ENCODE measurements at regions not wholly inside any gene's neighbourhood (a gene's known extent, or its start where the extent isn't known, plus 50 kb on each side); places are given as distances from the start of the nearest gene placed in this dataset.

GRCh38 chr6:160917572-160917971 is 74.0 kb upstream of the MAP3K4 start:
- Histone ChIP-seq H3K36me3 (ENCODE audit: control insufficient read depth, insufficient read depth, low read length) (no peaks in the 10 kb centered on the region), H3K27me3 (ENCODE audit: control insufficient read depth, insufficient read depth, low read length) (no peaks in the 10 kb centered on the region), H3K27ac (no peak overlapping the region), H3K9ac (no peak overlapping the region), H2AFZ (no peak overlapping the region), H3K4me3 (ENCODE audit: low read depth, low read length) (no peak overlapping the region), H3K79me2 (no peaks in the 10 kb centered on the region), H3K9me3 (ENCODE audit: control insufficient read depth, low read length) (no peaks in the 10 kb centered on the region), H3K4me2 (ENCODE audit: low read length) (no peak overlapping the region), H3K4me1 (no peaks in the 10 kb centered on the region)
- no peak for TF ChIP-seq CTCF (IDR thresholded peaks at IDR 0.05)

GRCh38 chr6:160919723-160920440 is 71.7 kb upstream of the MAP3K4 start:
- H3K4me2 ChIP-seq (ENCODE audit: low read length): no peak overlapping the region
- H3K9me3 ChIP-seq (ENCODE audit: control insufficient read depth, low read length): no peaks in the 10 kb centered on the region
- H3K4me3 ChIP-seq (ENCODE audit: low read depth, low read length): no peak overlapping the region
- no peak overlapping the region for H3K9ac ChIP-seq
- no peak for TF ChIP-seq CTCF (IDR thresholded peaks at IDR 0.05)
- H3K4me1 ChIP-seq: no peaks in the 10 kb centered on the region
- H3K36me3 ChIP-seq (ENCODE audit: control insufficient read depth, insufficient read depth, low read length): no peaks in the 10 kb centered on the region
- no peak overlapping the region for H3K27ac ChIP-seq
- H3K27me3 ChIP-seq (ENCODE audit: control insufficient read depth, insufficient read depth, low read length): no peaks in the 10 kb centered on the region
- H2AFZ ChIP-seq: no peak overlapping the region
- H3K79me2 ChIP-seq: no peaks in the 10 kb centered on the region

GRCh38 chr6:160921095-160921494 is 70.5 kb upstream of the MAP3K4 start:
- Histone ChIP-seq H3K9ac (no peak overlapping the region), H2AFZ (no peak overlapping the region), H3K4me2 (ENCODE audit: low read length) (no peak overlapping the region), H3K4me3 (ENCODE audit: low read depth, low read length) (no peak overlapping the region), H3K27me3 (ENCODE audit: control insufficient read depth, insufficient read depth, low read length) (no peaks in the 10 kb centered on the region), H3K9me3 (ENCODE audit: control insufficient read depth, low read length) (no peaks in the 10 kb centered on the region), H3K27ac (no peak overlapping the region), H3K79me2 (no peaks in the 10 kb centered on the region), H3K36me3 (ENCODE audit: control insufficient read depth, insufficient read depth, low read length) (no peaks in the 10 kb centered on the region), H3K4me1 (no peaks in the 10 kb centered on the region)
- no peak for TF ChIP-seq CTCF (IDR thresholded peaks at IDR 0.05)

GRCh38 chr6:160926281-160927276 is 65.0 kb upstream of the MAP3K4 start:
- H3K4me2 ChIP-seq (ENCODE audit: low read length): no peak overlapping the region
- no peaks in the 10 kb centered on the region for H3K79me2 ChIP-seq
- H3K27ac ChIP-seq: no peak overlapping the region
- no peaks in the 10 kb centered on the region for H3K36me3 ChIP-seq (ENCODE audit: control insufficient read depth, insufficient read depth, low read length)
- H3K9ac ChIP-seq: no peak overlapping the region
- H3K9me3 ChIP-seq (ENCODE audit: control insufficient read depth, low read length): no peaks in the 10 kb centered on the region
- H3K27me3 ChIP-seq (ENCODE audit: control insufficient read depth, insufficient read depth, low read length): no peaks in the 10 kb centered on the region
- no peak for TF ChIP-seq CTCF (IDR thresholded peaks at IDR 0.05)
- H3K4me3 ChIP-seq (ENCODE audit: low read depth, low read length): no peak overlapping the region
- H3K4me1 ChIP-seq: peaks cover 5% of the 10 kb centered on the region
- no peak overlapping the region for H2AFZ ChIP-seq

All from parathyroid adenoma (tissue), 2 donors.